Nucleus accumbens (tissue), 56 donors: ENCODE measurements at regions not wholly inside any gene's neighbourhood (a gene's known extent, or its start where the extent isn't known, plus 50 kb on each side); places are given as distances from the start of the nearest gene placed in this dataset.
"Not testable (repeated sequence)": the region's sequence is repeated elsewhere in the genome, so short reads cannot be mapped to it uniquely, and the experiment has no call there.

Experiments used
- DNase-seq, 56 donors: peaks; one replicate each; lab custom pipeline; 2025; lab: John Stamatoyannopoulos, UW

- no peak for DNase-seq
Observed at GRCh38 chr5:13250464-13251291, 693.8 kb downstream of the DNAH5 start.

GRCh38 chr5:13249854-13250253 is 694.6 kb downstream of the DNAH5 start:
- no peak for DNase-seq

GRCh38 chr5:13248253-13248652 is 696.2 kb downstream of the DNAH5 start:
- DNase-seq: no peak

- no peak for DNase-seq
Observed at GRCh38 chr5:13246053-13246452, 698.4 kb downstream of the DNAH5 start.

- DNase-seq: no peak
Observed at GRCh38 chr5:13244151-13244550, 700.3 kb downstream of the DNAH5 start.

GRCh38 chr5:13227513-13227912 is 717.0 kb downstream of the DNAH5 start:
- DNase-seq: no peak

- DNase-seq: no peak
Observed at GRCh38 chr5:13218518-13218917, 726.0 kb downstream of the DNAH5 start.

- DNase-seq: no peak
Observed at GRCh38 chr5:13217636-13218035, 726.9 kb downstream of the DNAH5 start.

- DNase-seq: no peak
Observed at GRCh38 chr5:13215806-13216205, 728.7 kb downstream of the DNAH5 start.

GRCh38 chr5:13215370-13215769 is 729.1 kb downstream of the DNAH5 start:
- DNase-seq: no peak

GRCh38 chr5:13214182-13214581 is 730.3 kb downstream of the DNAH5 start:
- no peak for DNase-seq

- no peak for DNase-seq
Observed at GRCh38 chr5:13212886-13213285, 731.6 kb downstream of the DNAH5 start.

- no peak for DNase-seq
Observed at GRCh38 chr5:13211064-13211463, 733.4 kb downstream of the DNAH5 start.

- no peak for DNase-seq
Observed at GRCh38 chr5:13207112-13207511, 737.4 kb downstream of the DNAH5 start.

GRCh38 chr5:13201022-13201421 is 743.5 kb downstream of the DNAH5 start:
- no peak for DNase-seq

GRCh38 chr5:13198226-13198625 is 746.3 kb downstream of the DNAH5 start:
- not testable (repeated sequence) for DNase-seq

GRCh38 chr5:13189532-13189931 is 755.0 kb downstream of the DNAH5 start:
- DNase-seq: no peak

GRCh38 chr5:13188371-13188770 is 756.1 kb downstream of the DNAH5 start:
- DNase-seq: no peak

GRCh38 chr5:13187186-13187585 is 757.3 kb downstream of the DNAH5 start:
- no peak for DNase-seq

- DNase-seq: no peak
Observed at GRCh38 chr5:13186177-13186576, 758.3 kb downstream of the DNAH5 start.

- DNase-seq: no peak
Observed at GRCh38 chr5:13179407-13180087, 764.9 kb downstream of the DNAH5 start.

GRCh38 chr5:13143630-13144029 is 800.9 kb downstream of the DNAH5 start:
- DNase-seq: no peak
